HG02970 (cell line): ENCODE measurements at regions not wholly inside any gene's neighbourhood (a gene's known extent, or its start where the extent isn't known, plus 50 kb on each side); places are given as distances from the start of the nearest gene placed in this dataset.
"Not testable (repeated sequence)": the region's sequence is repeated elsewhere in the genome, so short reads cannot be mapped to it uniquely, and the experiment has no call there.

Experiments
- ATAC-seq: cut with Tn5 transposase; IDR thresholded peaks from one replicate; pipeline ENCODE4 v1.9.1; 2021; ENCODE audit warnings: mild to moderate bottlenecking, moderate library complexity, moderate number of reproducible peaks; ENCODE audit not compliant: unreplicated experiment, low FRiP score

DNA sequence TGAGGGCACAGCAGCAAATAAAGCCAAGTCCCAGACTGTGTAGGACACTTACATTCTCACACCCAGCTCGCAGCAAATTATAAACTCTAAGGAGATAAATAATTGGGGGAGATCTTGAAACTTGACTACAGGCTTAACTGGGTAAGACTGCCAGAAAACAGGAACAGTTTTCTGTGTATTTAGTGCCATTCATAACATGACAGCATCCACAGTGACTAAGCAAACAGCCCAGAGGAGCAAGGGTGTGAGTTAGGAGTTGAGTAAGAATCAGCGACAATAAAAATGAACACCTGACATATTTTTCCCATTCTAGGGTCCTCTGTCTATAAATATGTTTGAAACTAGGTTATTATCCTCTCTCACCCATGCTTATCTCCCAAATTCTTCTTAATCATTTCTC, 370.9 kb upstream of the WWC1 start:
- ATAC-seq, result no peak

DNA sequence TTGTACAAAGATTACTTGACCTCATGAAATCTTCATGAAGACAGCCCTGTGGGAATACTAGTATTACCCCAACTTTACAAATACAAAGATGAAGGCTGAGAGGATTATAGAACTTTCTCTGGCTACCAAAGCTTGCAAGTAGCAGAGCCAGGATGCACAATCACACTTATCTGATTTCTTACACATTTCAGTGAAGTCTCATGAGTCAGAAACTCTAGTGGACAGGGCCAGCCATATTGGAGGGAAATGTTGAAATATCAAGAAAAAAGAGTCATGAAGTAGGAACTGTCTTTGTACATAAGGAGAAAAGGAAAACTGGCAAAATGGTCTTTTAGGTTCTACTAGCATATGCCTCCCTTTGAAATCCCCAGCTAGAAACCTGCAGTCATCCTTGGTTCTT, 369.6 kb upstream of the WWC1 start:
- no peak for ATAC-seq

DNA sequence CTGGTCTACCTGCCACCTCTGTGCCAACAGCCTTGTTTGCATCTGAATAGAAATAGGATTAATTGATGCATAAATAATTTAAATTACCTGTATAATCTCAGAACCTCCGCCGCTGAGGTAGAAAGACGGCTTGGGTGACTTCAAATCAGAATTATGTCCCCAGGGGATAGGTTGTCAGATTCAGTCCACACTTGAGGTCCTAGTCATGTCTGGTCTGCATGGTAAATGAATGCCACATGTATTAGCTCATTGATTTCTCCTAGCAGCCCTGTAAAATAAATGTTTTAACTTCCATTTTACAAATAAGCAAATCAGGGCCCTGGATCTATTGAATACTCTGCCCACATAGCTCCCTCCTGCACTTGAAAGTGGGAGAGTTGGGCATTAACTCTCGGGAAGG, 368.0 kb upstream of the WWC1 start:
- ATAC-seq, result no peak

DNA sequence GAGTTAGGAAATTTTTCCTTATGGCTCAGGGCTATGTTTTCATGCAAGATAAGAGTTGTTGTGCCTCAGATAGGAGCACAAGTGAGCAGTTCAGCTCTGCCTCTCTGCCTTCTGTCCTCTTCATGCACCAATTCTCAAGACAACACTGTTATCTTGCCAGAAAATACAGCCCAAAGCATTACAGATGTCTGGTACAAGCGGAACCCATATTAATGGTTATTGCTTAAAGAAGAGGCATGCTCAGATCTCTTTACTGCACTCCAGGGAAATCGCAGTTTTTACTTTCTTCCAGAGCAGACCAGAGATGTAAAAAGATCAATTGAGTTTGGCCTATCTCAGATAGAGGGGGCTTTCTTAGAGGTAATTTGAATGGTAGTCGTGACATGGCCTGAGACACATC, 361.6 kb upstream of the WWC1 start:
- ATAC-seq, result no peak

DNA sequence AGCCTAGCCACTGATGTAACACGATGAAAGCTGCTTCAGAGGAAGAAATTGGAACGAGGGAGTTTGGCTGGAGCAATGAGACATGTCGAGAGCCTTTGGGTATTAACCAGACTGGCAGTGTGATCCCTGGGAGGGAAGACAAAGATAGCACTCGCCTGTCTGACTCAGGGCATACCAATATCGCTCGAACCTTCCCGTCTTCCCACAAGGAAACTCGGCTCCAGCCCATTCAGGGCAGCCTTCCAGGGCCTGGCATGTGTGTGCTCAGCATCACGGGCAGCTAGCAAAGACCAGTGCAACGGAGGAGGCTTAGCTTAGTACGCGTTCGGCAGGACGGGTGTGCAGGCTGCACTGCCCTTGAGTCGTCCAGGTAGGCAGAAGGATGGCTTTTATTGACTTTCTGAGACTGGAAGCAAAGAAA, 356.9 kb upstream of the WWC1 start:
- no peak for ATAC-seq

DNA sequence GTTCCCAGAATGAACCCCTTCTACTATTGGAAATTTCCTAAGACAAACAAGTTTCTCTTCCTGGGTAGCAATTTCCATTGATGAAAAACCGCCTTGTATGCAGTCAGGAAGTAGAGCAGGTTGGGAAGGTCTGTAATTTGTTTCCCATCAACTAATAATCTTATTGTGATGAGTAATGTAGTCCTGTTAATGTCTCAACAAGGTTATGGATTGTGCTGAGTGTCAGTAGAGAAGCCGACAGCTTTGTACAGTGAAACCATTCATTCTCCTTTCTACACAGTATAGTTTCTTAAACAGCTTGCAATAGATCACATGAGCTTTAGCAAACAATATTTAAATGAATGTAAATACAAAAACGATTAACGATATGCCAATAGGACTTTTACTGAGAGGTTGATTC, 355.4 kb upstream of the WWC1 start:
- no peak for ATAC-seq

DNA sequence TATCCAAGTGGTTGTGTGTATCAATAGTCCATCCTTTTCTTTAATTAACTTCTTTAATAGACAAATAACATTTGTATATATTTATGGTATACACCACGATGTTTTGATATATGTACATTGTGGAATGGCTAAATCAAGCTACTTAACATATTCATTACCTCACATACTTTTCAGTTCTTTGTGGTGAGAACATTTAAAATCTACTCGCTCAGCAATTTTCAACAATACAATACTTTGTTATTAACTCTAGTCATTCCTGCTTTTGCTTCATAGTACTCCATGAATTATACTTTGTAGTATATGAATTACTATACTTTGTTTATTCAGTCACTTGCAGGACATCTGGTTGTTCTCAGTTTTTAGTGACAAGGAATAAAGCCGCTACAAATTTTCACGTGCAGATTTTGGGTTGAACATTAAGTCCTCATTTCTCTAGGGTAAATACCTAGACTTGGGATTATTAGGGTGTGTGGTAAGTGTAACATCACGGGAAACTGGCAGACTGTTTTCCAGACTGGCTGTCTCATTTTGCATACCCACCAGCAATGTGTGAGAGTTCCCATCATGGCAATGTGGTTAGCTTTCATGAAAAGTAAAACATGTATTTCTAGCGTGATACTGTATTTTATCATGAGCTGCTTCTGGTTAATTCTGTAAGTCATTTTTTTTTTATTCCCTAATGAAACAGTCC, 354.4 kb upstream of the WWC1 start:
- no peak for ATAC-seq

DNA sequence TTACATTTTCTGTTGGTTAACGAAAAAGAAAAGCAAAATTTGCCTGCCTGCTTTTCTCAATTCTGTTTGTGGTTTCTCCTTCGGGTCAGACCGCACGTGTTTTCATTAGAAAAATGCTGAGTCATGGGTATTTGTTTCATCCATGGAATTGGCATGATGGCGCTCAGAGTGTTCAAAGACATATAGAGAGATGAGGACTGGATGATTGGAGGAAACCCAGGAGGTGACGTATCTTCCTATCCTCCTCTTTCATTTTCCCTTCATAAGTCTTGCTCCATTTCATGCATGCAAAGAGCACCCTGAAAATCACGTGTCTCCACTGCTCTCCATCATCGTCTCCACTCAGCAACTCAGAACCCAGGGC, 353.8 kb upstream of the WWC1 start:
- ATAC-seq, result no peak

DNA sequence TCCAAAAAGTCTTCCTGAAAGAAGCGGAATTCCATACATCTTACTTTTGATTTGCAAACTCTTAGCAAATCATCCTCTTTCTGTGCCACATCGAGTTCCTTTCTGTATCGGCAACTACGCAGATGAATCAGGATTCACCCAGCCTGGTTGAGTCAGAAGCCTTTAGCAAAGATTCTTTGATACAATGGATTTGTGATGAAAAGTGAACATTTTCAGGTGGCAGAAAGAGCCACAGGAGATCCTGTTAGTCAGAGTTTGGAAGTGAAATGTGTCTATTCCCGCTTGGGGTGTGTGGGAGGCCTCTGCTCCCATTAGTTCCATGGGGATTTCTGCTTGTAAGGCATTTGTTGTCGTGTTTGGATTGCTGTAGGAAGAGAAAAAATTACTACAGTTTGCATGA, 351.8 kb upstream of the WWC1 start:
- ATAC-seq, result no peak

DNA sequence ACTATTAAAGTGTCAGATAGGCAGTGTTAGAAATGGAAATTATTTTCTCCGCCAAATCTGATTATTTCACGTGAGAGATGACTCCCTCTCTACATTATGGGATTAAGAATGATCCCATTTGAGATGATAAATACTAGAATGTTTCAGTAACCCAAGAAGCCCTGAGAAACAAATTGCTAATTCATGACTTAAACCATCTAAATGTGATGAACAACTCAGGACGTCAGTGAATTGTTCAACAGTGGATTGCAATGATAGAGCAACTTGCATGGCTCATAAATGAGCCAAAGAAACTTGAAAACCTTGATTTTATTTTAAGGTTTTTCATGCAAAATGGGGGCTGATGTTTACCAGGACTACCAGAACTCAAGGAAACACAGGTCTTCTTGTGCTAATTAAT, 350.5 kb upstream of the WWC1 start:
- ATAC-seq, result no peak

DNA sequence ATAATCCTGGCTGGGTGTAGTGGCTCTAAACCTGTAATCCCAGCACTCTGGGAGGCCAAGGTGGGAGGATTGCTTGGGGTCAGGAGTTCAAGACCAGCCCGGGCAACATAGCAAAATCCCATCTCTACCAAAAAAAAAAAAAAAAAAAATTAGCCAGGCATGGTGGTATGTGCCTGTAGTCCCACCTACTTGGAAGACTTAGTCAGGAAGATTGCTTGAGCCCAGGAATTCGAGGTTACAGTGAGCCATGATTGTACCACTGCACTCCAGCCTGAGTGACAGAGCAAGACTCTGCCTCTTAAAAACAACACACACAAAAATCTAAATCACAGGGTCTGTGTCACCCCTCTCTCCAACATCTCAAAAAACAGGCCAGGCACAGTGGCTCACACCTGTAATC, 349.9 kb upstream of the WWC1 start:
- not testable (repeated sequence) for ATAC-seq

DNA sequence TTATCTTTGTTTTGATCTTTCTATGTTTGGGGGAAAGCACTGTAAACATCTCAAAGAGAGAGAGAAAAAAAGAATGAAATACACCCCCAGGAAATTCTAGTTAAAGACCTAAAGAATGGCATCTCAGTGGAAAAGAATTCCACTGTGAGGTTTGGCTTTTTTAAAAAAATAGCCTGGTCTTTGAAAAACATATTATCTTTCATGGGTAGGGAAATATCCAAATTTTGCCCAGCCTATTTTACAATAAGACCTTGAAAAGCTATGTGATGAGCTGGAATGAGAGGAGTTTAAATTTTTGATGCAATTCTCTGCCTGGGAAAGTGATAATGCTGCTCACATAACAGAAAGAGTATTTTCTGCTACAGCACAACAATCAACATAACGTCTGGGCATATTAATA, 348.1 kb upstream of the WWC1 start:
- no peak for ATAC-seq

DNA sequence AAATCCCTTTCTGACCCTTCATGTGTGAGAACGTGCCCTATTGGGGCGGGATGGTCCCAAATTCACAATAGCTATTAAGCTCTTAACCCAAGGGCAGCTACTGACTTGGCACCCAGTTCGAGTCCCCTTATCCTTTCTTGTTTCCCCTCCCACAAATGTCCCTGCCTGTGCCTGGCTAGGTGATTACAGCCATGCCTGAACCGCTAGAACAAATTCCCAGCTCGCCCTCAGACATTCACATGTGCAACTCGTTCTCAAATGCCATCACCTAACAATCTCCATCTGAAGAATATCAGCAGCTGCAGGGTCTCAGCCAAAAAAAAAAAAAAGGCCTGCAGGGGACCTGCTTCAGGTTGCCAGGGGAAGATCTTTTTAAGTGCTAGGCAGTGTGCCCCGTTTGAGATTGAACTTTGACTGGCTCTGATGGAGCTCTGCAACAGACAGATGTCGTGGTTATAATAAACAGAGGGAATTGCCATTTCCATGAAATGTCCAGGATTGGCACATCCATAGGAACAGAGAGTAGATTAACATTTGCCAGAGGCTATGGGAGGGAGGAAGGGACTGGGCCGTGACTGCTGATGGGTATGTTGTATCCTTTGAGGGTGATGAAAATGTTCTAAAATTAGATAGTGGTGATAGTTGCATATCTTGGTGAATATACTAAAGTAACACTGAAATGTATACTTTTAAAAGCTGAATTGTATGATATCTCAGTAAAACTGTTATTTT, 347.2 kb upstream of the WWC1 start:
- ATAC-seq, result no peak

DNA sequence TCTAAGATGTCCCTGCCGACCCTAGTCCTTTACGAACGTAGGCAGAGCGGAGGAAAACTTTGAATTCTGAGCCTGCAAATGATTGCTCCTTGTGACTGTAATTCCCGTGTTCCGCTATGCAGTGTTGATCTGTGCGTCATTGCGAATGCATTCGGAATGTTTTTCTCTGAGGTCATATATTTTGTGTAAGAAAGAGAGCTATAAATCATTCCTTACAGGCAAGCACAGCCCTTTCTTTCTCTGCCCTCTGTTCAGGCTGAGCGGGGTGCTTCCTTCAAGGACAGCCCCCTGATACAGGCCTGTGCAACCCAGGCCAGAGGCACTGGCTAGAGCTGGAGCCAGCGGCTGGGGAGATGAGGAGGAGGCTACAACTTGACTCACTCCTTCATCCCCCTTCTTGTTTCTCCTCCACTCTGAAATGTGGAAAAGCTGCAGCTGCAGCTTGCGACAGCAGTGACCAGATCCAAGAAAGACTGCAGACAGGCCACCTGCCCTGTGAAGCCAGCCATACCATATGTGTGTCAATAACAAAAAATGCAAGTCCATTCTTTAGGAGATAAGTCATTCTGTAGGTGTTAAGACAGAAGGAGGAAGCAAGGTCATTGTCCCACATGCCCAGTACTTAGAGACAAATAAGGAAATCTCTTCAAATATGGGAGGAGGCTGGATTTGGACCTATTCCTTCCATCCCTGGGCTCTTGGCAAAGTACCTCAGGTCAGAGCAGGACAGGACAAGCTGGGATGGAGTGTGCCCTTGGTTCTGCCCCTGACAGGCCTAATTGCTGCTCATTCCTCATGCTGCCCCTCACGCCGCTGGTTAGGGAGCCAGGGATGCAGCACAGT, 345.7 kb upstream of the WWC1 start:
- no peak for ATAC-seq

DNA sequence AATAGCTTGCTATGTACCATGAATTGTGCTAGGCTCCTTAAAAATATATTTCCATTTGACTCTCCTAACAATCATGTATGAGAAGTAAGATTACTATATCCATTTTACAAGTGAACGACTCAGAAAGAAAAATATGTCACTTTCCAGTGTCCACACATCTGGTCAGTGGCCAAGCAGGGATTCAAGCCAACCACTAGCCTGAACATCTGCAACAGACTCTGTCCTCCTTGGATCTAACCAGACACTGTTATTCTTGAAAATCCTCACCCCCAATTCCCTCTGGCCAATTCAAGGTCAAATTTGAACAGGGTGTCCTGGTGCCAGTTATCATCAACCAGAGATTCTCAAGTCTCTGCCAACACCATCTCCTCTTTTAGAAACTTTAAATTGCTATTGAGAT, 344.1 kb upstream of the WWC1 start:
- ATAC-seq, result no peak

DNA sequence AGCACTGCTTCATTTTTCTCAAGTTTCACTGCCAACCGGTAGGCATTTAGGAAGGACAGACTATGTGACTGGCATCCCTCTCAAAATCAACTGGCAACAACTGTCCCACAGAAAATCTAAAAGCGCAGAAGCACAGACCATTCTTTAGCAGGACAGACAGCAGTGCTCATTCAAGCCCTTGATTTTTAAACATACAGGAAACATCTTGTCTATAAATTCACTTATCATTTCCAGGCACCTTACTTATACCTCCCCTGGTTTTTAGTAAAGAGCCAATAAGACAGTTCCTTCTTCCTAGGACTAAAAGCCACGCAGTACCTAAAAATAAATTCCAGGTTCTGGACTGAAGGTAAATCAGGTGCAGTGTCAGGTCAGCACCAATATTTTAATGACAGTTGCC, 343.2 kb upstream of the WWC1 start:
- no peak for ATAC-seq

DNA sequence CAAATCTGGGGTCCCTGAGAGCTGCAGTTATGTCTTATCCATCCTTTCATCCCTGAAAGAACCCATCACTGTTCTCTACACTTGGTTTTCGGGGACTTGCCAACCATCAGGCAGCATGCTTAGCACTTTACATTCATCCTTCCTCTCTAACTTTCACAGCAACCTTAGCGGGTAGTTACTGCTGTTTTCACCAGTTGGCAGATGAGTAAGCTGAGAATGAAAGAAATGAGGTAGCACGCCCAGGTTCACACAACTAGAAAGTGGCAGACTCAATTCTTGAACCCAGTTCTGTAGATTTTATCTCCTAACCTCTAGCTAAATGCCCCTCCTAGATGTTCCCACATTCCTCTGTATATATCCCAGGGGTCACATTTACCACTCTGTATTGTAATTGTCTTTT, 342.0 kb upstream of the WWC1 start:
- ATAC-seq, result no peak

DNA sequence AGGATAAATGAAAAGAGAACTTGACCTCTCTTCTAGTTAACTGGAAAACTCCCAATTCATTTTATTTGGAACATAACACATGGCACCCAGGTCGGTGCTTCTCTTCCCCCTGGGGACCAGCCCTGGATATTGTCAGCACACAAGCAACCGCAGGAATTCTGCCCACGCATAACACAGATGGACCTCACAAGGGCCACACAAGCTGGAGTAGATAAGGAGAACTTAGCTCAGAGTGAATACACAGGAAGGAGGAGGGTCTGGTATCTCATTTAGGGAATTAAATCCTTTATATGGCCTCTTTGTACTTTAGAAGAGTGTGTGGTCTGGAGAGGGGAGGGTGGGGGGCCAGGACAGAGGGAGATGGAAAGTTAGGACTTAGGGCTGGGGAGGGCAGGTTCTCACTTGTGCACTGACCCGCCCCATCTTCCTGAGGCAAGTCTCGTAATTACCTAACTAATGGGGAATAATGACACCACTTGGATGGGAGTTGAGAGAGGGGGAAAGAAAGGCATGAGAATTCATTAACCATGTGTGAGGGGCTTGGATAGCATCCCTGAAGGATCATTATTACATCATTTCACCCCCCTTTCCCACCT, 341.2 kb upstream of the WWC1 start:
- ATAC-seq, result no peak

DNA sequence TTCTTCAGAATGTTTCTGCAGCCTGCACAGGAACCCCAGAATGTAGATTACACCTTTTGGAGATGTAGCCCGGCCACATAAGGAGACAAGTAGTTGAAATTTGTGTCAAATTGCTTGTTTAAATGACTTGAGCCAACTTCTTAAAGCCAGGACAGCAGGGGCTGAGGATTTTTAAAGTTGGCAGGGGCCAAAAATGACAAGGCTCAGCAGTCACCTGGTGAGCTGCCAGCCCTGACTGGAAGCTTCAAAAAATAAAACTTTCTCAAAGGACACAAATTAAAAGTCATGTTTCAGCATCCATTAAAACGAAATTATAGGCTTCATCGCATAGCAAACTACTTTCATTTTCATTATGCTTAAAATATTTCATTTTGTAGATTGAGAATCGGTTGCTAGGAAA, 340.3 kb upstream of the WWC1 start:
- no peak for ATAC-seq

DNA sequence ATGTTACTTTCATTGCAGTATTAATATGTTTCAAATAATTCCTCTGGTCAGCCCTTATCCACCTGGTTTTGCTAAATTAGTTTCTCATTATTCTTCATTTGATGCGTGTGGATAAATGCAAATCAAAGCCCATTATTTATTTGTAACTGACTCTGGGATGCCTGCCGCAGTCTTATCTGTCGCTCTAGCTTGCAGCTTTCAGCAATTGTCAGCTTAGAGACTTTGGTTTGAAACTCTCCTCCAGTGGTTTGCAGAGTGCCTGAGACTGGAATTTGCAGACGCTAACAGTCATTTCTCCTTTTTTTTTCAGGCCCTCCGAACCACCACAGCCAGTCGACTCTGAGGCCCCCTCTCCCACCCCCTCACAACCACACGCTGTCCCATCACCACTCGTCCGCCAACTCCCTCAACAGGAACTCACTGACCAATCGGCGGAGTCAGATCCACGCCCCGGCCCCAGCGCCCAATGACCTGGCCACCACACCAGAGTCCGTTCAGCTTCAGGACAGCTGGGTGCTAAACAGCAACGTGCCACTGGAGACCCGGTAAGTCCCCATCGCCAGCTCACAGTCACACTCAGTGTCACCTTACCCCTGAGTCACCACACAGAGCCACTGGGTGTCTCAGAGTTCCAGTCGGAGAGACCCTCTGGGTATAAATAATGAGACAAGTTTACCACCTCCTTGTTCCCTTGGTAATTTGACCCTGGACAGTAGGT, 339.0 kb upstream of the WWC1 start:
- ATAC-seq, result no peak
